ENCODE measurements at regions not wholly inside any gene's neighbourhood (a gene's known extent, or its start where the extent isn't known, plus 50 kb on each side); places are given as distances from the start of the nearest gene placed in this dataset.

DNA sequence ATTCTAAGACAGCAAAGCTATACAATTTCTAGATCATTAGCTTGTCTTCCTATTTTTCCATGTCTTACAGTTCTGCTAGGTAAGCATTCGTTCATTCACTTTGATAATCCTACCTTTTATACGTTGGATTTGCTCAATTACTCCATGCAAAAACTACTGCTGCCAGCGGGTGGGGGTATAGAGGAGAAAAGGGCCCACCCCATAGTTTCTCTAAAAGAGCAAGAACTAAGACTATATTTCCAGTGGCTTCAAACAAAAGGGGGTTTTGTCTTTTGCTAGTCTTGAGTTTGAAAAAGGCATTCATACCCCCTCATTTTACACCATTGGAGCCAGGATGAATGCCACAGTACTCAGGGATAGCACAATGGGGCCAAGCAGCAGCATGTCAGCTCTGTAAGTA is 155.7 kb downstream of the WT1 start:
- H3K27me3 ChIP-seq (ENCODE audit: control insufficient read depth, extremely low read depth, insufficient read depth, low read length): no peaks in the 10 kb centered on the region
- no peak overlapping the region for H3K27ac ChIP-seq (ENCODE audit: control insufficient read depth, insufficient read depth, low read length)
- FAIRE-seq: no peak
- no peaks in the 10 kb centered on the region for H3K79me2 ChIP-seq (ENCODE audit: control insufficient read depth, insufficient read depth, low read length)
- no peak overlapping the region for H3K4me3 ChIP-seq (ENCODE audit: control insufficient read depth in 2 of 3, extremely low read depth in 1 of 3, insufficient read depth in 2 of 3, low read depth in 1 of 3, low read length in 3 of 3)
- dilution Hi-C loops (cut with MboI; ENCODE audit: extremely low pct_ligation_motif_present, low sequenced_read_pairs): no loop called here
- H3K9ac ChIP-seq (ENCODE audit: control insufficient read depth, extremely low read depth, insufficient read depth, low read length): no peak overlapping the region
- no peak overlapping the region for H3K4me2 ChIP-seq (ENCODE audit: control insufficient read depth, extremely low read depth, insufficient read depth, low read depth, low read length)
- no peak overlapping the region for H2AFZ ChIP-seq (ENCODE audit: control insufficient read depth, low read length)
- H4K20me1 ChIP-seq (ENCODE audit: control insufficient read depth, extremely low read depth, insufficient read depth, low read length): no peaks in the 10 kb centered on the region
- TF ChIP-seq EZH2 (IDR thresholded peaks at IDR 0.05; ENCODE audit: low read length) (no peak), CTCF (optimal IDR thresholded peaks at IDR 0.05 in 1 of 3, IDR thresholded peaks at IDR 0.05 in 1 of 3, conservative IDR thresholded peaks at IDR 0.05 in 1 of 3; ENCODE audit: extremely low read depth in 1 of 3, insufficient read depth in 2 of 3, low read length in 3 of 3) (no peak)
- H3K4me1 ChIP-seq (ENCODE audit: control insufficient read depth, extremely low read depth, insufficient read depth, low read length): no peaks in the 10 kb centered on the region
- no peaks in the 10 kb centered on the region for H3K9me3 ChIP-seq (ENCODE audit: control insufficient read depth, low read depth, low read length)
- DNase-seq (ENCODE audit: low read depth, low spot score): no peak
- H3K9me1 ChIP-seq (ENCODE audit: control insufficient read depth, extremely low read depth, insufficient read depth, low read length): no peaks in the 10 kb centered on the region
- H3K36me3 ChIP-seq (ENCODE audit: control insufficient read depth in 2 of 2, extremely low read depth in 1 of 2, insufficient read depth in 2 of 2, low read length in 2 of 2): no peaks in the 10 kb centered on the region

- Histone ChIP-seq H3K79me2 (ENCODE audit: control insufficient read depth, insufficient read depth, low read length) (no peaks in the 10 kb centered on the region), H3K27me3 (ENCODE audit: control insufficient read depth, extremely low read depth, insufficient read depth, low read length) (no peaks in the 10 kb centered on the region), H3K4me2 (ENCODE audit: control insufficient read depth, extremely low read depth, insufficient read depth, low read depth, low read length) (no peak overlapping the region), H3K27ac (ENCODE audit: control insufficient read depth, insufficient read depth, low read length) (no peak overlapping the region), H3K9me1 (ENCODE audit: control insufficient read depth, extremely low read depth, insufficient read depth, low read length) (no peaks in the 10 kb centered on the region), H2AFZ (ENCODE audit: control insufficient read depth, low read length) (no peak overlapping the region), H3K9ac (ENCODE audit: control insufficient read depth, extremely low read depth, insufficient read depth, low read length) (no peak overlapping the region), H3K9me3 (ENCODE audit: control insufficient read depth, low read depth, low read length) (no peaks in the 10 kb centered on the region), H3K4me1 (ENCODE audit: control insufficient read depth, extremely low read depth, insufficient read depth, low read length) (no peaks in the 10 kb centered on the region), H4K20me1 (ENCODE audit: control insufficient read depth, extremely low read depth, insufficient read depth, low read length) (no peaks in the 10 kb centered on the region), H3K4me3 (ENCODE audit: control insufficient read depth in 2 of 3, extremely low read depth in 1 of 3, insufficient read depth in 2 of 3, low read depth in 1 of 3, low read length in 3 of 3) (no peak overlapping the region), H3K36me3 (ENCODE audit: control insufficient read depth in 2 of 2, extremely low read depth in 1 of 2, insufficient read depth in 2 of 2, low read length in 2 of 2) (no peaks in the 10 kb centered on the region)
- DNase-seq (ENCODE audit: low read depth, low spot score) (no peak), FAIRE-seq (no peak)
- TF ChIP-seq CTCF (optimal IDR thresholded peaks at IDR 0.05 in 1 of 3, IDR thresholded peaks at IDR 0.05 in 1 of 3, conservative IDR thresholded peaks at IDR 0.05 in 1 of 3; ENCODE audit: extremely low read depth in 1 of 3, insufficient read depth in 2 of 3, low read length in 3 of 3): no peak
- dilution Hi-C loops (cut with MboI; ENCODE audit: extremely low pct_ligation_motif_present, low sequenced_read_pairs): no loop called here
Measured at GRCh38 chr11:32280339-32280738, 155.0 kb downstream of the WT1 start.
